ENCODE measurements at regions not wholly inside any gene's neighbourhood (a gene's known extent, or its start where the extent isn't known, plus 50 kb on each side); places are given as distances from the start of the nearest gene placed in this dataset.

- no peak for TF ChIP-seq MAX (IDR thresholded peaks at IDR 0.05)
- TF ChIP-seq YY1 (IDR thresholded peaks at IDR 0.05; ENCODE audit: low read depth): no peak
- TF ChIP-seq CREB1 (IDR thresholded peaks at IDR 0.05; ENCODE audit: low read depth): no peak
- no peak for TF ChIP-seq FOXM1 (IDR thresholded peaks at IDR 0.05; ENCODE audit: borderline replicate concordance, low read depth)
- TF ChIP-seq ZBTB7A (IDR thresholded peaks at IDR 0.05; ENCODE audit: low read depth): no peak
- no peak for TF ChIP-seq REST (IDR thresholded peaks at IDR 0.05; ENCODE audit: low read depth)
- TF ChIP-seq TEAD4 (IDR thresholded peaks at IDR 0.05): no peak
- no peak for TF ChIP-seq CEBPB (IDR thresholded peaks at IDR 0.05)
- TF ChIP-seq USF1 (IDR thresholded peaks at IDR 0.05): no peak
Observed at GRCh38 chr7:52253953-52254352, 781.5 kb upstream of the POM121L12 start.

- TF ChIP-seq TAF1 (IDR thresholded peaks at IDR 0.05; ENCODE audit: low read depth) (no peak), CEBPB (IDR thresholded peaks at IDR 0.05) (no peak), REST (IDR thresholded peaks at IDR 0.05; ENCODE audit: low read depth) (no peak), MAX (IDR thresholded peaks at IDR 0.05) (no peak), FOXM1 (IDR thresholded peaks at IDR 0.05; ENCODE audit: borderline replicate concordance, low read depth) (no peak)
Observed at GRCh38 chr7:52249741-52250140, 785.7 kb upstream of the POM121L12 start.

- TF ChIP-seq CREB1 (IDR thresholded peaks at IDR 0.05; ENCODE audit: low read depth) (no peak), ZBTB7A (IDR thresholded peaks at IDR 0.05; ENCODE audit: low read depth) (no peak), EGR1 (IDR thresholded peaks at IDR 0.05) (no peak), EP300 (IDR thresholded peaks at IDR 0.05; ENCODE audit: borderline replicate concordance) (no peak), TAF1 (IDR thresholded peaks at IDR 0.05; ENCODE audit: low read depth) (no peak), MAX (IDR thresholded peaks at IDR 0.05) (no peak), YY1 (IDR thresholded peaks at IDR 0.05; ENCODE audit: low read depth) (no peak)
Observed at GRCh38 chr7:52247518-52247917, 787.9 kb upstream of the POM121L12 start.

GRCh38 chr7:52243685-52244084 is 791.7 kb upstream of the POM121L12 start:
- TF ChIP-seq NFIC (IDR thresholded peaks at IDR 0.05) (no peak), MAX (IDR thresholded peaks at IDR 0.05) (no peak), TCF12 (IDR thresholded peaks at IDR 0.05; ENCODE audit: low read depth) (no peak), TAF1 (IDR thresholded peaks at IDR 0.05; ENCODE audit: low read depth) (no peak), EGR1 (IDR thresholded peaks at IDR 0.05) (no peak), CEBPB (IDR thresholded peaks at IDR 0.05) (no peak), TEAD4 (IDR thresholded peaks at IDR 0.05) (no peak)

GRCh38 chr7:52233248-52233647 is 802.2 kb upstream of the POM121L12 start:
- TF ChIP-seq FOXM1 (IDR thresholded peaks at IDR 0.05; ENCODE audit: borderline replicate concordance, low read depth): no peak
- no peak for TF ChIP-seq YY1 (IDR thresholded peaks at IDR 0.05; ENCODE audit: low read depth)
- no peak for TF ChIP-seq NFIC (IDR thresholded peaks at IDR 0.05)
- no peak for TF ChIP-seq USF1 (IDR thresholded peaks at IDR 0.05)
- no peak for TF ChIP-seq TEAD4 (IDR thresholded peaks at IDR 0.05)
- no peak for TF ChIP-seq EGR1 (IDR thresholded peaks at IDR 0.05)
- TF ChIP-seq EP300 (IDR thresholded peaks at IDR 0.05; ENCODE audit: borderline replicate concordance): no peak
- no peak for TF ChIP-seq REST (IDR thresholded peaks at IDR 0.05; ENCODE audit: low read depth)
- no peak for TF ChIP-seq CREB1 (IDR thresholded peaks at IDR 0.05; ENCODE audit: low read depth)
- no peak for TF ChIP-seq MAX (IDR thresholded peaks at IDR 0.05)
- no peak for TF ChIP-seq ZBTB7A (IDR thresholded peaks at IDR 0.05; ENCODE audit: low read depth)

All from Ishikawa (cell line).